HEK293 (cell line): ENCODE measurements at regions not wholly inside any gene's neighbourhood (a gene's known extent, or its start where the extent isn't known, plus 50 kb on each side); places are given as distances from the start of the nearest gene placed in this dataset.

ENCODE experiments used
- CTCF ChIA-PET: fragments of 350-600 bp; formaldehyde crosslinking; extraction: SDS; loops from one replicate; lab custom pipeline; 2021; ENCODE audit warnings: antibody characterized with exemption; lab: Yijun Ruan, JAX
- POLR2A ChIA-PET: fragments of 300-600 bp; formaldehyde crosslinking; extraction: SDS; loops from one replicate; lab custom pipeline; 2020; ENCODE audit warnings: antibody characterized with exemption, inconsistent platforms; lab: Yijun Ruan, JAX
- H3K27ac ChIP-seq: fragments of 200-500 bp; sonication (Bioruptor generic); 2 replicates; pipeline ENCODE4 v1.5.1; 2014; ENCODE audit warnings: low read depth, low read length, control low read depth, inconsistent platforms; ENCODE audit errors: extremely low read depth
- H3K36me3 ChIP-seq, 2 experiments: fragments of 200-500 bp in 1 of 2; sonication (Bioruptor generic) in 1 of 2; 1 replicate in 1 of 2; 2 replicates in 1 of 2; pipeline ENCODE4 v1.5.1; 2014 to 2017; ENCODE audit warnings: inconsistent platforms in 2 of 2, low read length in 2 of 2; ENCODE audit not compliant: control insufficient read depth in 2 of 2, insufficient read depth in 1 of 2
- H3K4me1 ChIP-seq: fragments of 200-500 bp; sonication (Bioruptor generic); 2 replicates; pipeline ENCODE4 v1.5.1; 2014; ENCODE audit warnings: mild to moderate bottlenecking, low read length, inconsistent platforms; ENCODE audit not compliant: control insufficient read depth, insufficient read depth
- H3K4me3 ChIP-seq: 2 replicates; pipeline ENCODE4 v1.5.1; 2011; ENCODE audit warnings: low read depth, mild to moderate bottlenecking, control low read depth, low read length, moderate library complexity
- H3K9me3 ChIP-seq: fragments of 200-500 bp; sonication (Bioruptor generic); 2 replicates; pipeline ENCODE4 v1.5.1; 2014; ENCODE audit warnings: low read depth, low read length, inconsistent platforms; ENCODE audit not compliant: control insufficient read depth, insufficient read depth
- BCL11B ChIP-seq: fragments of 450-650 bp; formaldehyde crosslinking; IDR thresholded peaks from 2 replicates; pipeline ENCODE4 v1.5.1; 2016; ENCODE audit warnings: low read depth, missing biosample characterization, missing genetic modification characterization
- IKZF3 ChIP-seq: fragments of 450-650 bp; IDR thresholded peaks from 2 replicates; pipeline ENCODE4 v1.5.0; 2018; ENCODE audit warnings: missing biosample characterization, mild to moderate bottlenecking, missing genetic modification characterization, moderate library complexity
- TRIM28 ChIP-seq: IDR thresholded peaks from 2 replicates; pipeline ENCODE4 v1.6.1; 2011; ENCODE audit warnings: low read length, control low read depth, borderline replicate concordance
- ZIC2 ChIP-seq: fragments of 450-650 bp; formaldehyde crosslinking; IDR thresholded peaks from 2 replicates; pipeline ENCODE4 v1.5.1; 2016; ENCODE audit warnings: missing biosample characterization, missing genetic modification characterization
- ZNF16 ChIP-seq: fragments of 450-650 bp; formaldehyde crosslinking; IDR thresholded peaks from 2 replicates; pipeline ENCODE4 v1.5.1; 2016; ENCODE audit warnings: low read depth, missing biosample characterization, missing genetic modification characterization
- ZNF175 ChIP-seq: fragments of 450-650 bp; formaldehyde crosslinking; IDR thresholded peaks from 2 replicates; pipeline ENCODE4 v1.5.1; 2016; ENCODE audit warnings: missing biosample characterization, missing genetic modification characterization
- ZNF23 ChIP-seq: fragments of 450-650 bp; formaldehyde crosslinking; IDR thresholded peaks from 2 replicates; pipeline ENCODE4 v1.5.1; 2016; ENCODE audit warnings: missing biosample characterization, missing genetic modification characterization, borderline replicate concordance
- ZNF24 ChIP-seq: fragments of 450-650 bp; formaldehyde crosslinking; IDR thresholded peaks from 2 replicates; pipeline ENCODE4 v1.5.1; 2016; ENCODE audit warnings: missing biosample characterization, missing genetic modification characterization
- ZNF266 ChIP-seq: fragments of 450-650 bp; formaldehyde crosslinking; IDR thresholded peaks from 2 replicates; pipeline ENCODE4 v1.5.1; 2016; ENCODE audit warnings: missing biosample characterization, missing genetic modification characterization, low read depth
- ZNF513 ChIP-seq: fragments of 450-650 bp; IDR thresholded peaks from 2 replicates; pipeline ENCODE4 v1.5.1; 2018; ENCODE audit warnings: missing biosample characterization, missing genetic modification characterization
- ZNF518A ChIP-seq: fragments of 450-650 bp; formaldehyde crosslinking; conservative IDR thresholded peaks from 2 replicates; pipeline ENCODE4 v1.5.1; 2016; ENCODE audit warnings: low read depth, missing biosample characterization, missing genetic modification characterization
- ZNF558 ChIP-seq: fragments of 450-650 bp; formaldehyde crosslinking; IDR thresholded peaks from 2 replicates; pipeline ENCODE4 v1.5.1; 2016; ENCODE audit warnings: missing biosample characterization, missing genetic modification characterization
- ZNF560 ChIP-seq: fragments of 450-650 bp; formaldehyde crosslinking; IDR thresholded peaks from 2 replicates; pipeline ENCODE4 v1.5.1; 2017; ENCODE audit warnings: missing biosample characterization, missing genetic modification characterization, borderline replicate concordance
- TF ChIP-seq, protein P1 (sequence below): fragments of 450-650 bp; formaldehyde crosslinking; IDR thresholded peaks from 2 replicates; pipeline ENCODE4 v1.5.1; 2016; ENCODE audit warnings: missing biosample characterization, missing genetic modification characterization, borderline replicate concordance
- TF ChIP-seq, protein P2 (sequence below): fragments of 450-650 bp; formaldehyde crosslinking; IDR thresholded peaks from 2 replicates; pipeline ENCODE4 v1.5.1; 2017; ENCODE audit warnings: missing biosample characterization, missing genetic modification characterization

- TF ChIP-seq ZNF518A (tag by site-specific recombination) (no peak), ZNF23 (tag by site-specific recombination) (no peak), ZNF558 (tag by site-specific recombination) (peak; percentile 24; the same call in 1 of the 2 replicates), ZNF266 (tag by site-specific recombination) (no peak), BCL11B (no peak), ZNF175 (no peak), TRIM28 (no peak), ZNF16 (tag by site-specific recombination) (no peak), ZNF560 (tag by site-specific recombination) (no peak), ZNF513 (tag by site-specific recombination) (no peak)
- TF ChIP-seq, protein P1, sequence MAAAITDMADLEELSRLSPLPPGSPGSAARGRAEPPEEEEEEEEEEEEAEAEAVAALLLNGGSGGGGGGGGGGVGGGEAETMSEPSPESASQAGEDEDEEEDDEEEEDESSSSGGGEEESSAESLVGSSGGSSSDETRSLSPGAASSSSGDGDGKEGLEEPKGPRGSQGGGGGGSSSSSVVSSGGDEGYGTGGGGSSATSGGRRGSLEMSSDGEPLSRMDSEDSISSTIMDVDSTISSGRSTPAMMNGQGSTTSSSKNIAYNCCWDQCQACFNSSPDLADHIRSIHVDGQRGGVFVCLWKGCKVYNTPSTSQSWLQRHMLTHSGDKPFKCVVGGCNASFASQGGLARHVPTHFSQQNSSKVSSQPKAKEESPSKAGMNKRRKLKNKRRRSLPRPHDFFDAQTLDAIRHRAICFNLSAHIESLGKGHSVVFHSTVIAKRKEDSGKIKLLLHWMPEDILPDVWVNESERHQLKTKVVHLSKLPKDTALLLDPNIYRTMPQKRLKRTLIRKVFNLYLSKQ = no peak
- TF ChIP-seq, protein P2, sequence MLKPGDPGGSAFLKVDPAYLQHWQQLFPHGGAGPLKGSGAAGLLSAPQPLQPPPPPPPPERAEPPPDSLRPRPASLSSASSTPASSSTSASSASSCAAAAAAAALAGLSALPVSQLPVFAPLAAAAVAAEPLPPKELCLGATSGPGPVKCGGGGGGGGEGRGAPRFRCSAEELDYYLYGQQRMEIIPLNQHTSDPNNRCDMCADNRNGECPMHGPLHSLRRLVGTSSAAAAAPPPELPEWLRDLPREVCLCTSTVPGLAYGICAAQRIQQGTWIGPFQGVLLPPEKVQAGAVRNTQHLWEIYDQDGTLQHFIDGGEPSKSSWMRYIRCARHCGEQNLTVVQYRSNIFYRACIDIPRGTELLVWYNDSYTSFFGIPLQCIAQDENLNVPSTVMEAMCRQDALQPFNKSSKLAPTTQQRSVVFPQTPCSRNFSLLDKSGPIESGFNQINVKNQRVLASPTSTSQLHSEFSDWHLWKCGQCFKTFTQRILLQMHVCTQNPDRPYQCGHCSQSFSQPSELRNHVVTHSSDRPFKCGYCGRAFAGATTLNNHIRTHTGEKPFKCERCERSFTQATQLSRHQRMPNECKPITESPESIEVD (tag by site-specific recombination) = peak; percentile 82
Observed at GRCh38 chr1:232510367-232511110, 119.4 kb downstream of the SIPA1L2 start (continued).

DNA sequence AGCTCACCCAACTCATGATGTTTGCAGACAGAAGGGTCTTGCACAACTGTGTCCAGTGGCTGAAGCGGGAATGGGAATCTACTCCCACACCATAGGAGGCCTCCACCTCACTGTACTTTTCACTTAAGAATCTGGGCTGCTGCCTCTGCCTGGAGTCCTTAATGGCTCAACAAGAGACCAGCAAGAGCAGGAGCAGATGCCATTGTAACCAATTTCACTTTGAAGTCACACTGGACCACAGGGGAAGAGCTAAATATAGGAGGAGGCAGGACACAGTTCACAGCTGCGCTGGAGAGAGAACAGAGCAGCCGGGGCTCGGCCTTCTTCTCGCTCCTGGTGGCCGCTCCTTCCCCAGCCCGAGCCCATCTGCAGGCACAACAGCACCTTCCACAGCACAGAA, 120.4 kb downstream of the SIPA1L2 start:
- Histone ChIP-seq H3K9me3 (no peaks in the 10 kb centered on the region), H3K27ac (no peak overlapping the region), H3K4me3 (no peak overlapping the region), H3K4me1 (peaks cover 31% of the 10 kb centered on the region), H3K36me3 (peaks cover 0 to 4% of the 10 kb centered on the region in 2 experiments; a peak in 1 of 3 replicates)
- ChIA-PET POLR2A (no interaction called here), CTCF (interaction anchor here (0.8 to 1.3 kb wide), 4 partner anchors 11 to 725 kb away, joined by 3 to 11 read pairs (median 3); no protein-coding TSS in a partner anchor)
- peak; percentile 44 for TF ChIP-seq ZIC2 (tag by site-specific recombination)
- 0 out of 2 replicates have a peak, but pooled peaks have one; percentile 25 for TF ChIP-seq IKZF3 (tag by site-specific recombination)
- no peak for TF ChIP-seq ZNF24 (tag by site-specific recombination)
